ENCODE measurements at regions not wholly inside any gene's neighbourhood (a gene's known extent, or its start where the extent isn't known, plus 50 kb on each side); places are given as distances from the start of the nearest gene placed in this dataset.

- intact Hi-C loops (cut with DNase I; ENCODE audit: low total_unique reads) (no loop called here), in situ Hi-C loops (cut with MboI; ENCODE audit: low pct_ligation_motif_present in 1 of 4, low pct_unique_long_range_greater_than_20kb in 1 of 4, low sequenced_read_pairs in 3 of 4) (no loop called here)
- Histone ChIP-seq H3K9me3 (no peaks in the 10 kb centered on the region), H3K36me3 (no peaks in the 10 kb centered on the region), H3K4me3 (no peak overlapping the region), H3K27me3 (no peaks in the 10 kb centered on the region), H3K27ac (no peak overlapping the region), H3K4me1 (no peaks in the 10 kb centered on the region)
- TF ChIP-seq POLR2AphosphoS5 (IDR thresholded peaks at IDR 0.05): no peak
- no peak for TF ChIP-seq CTCF (IDR thresholded peaks at IDR 0.05)
- TF ChIP-seq POLR2A (IDR thresholded peaks at IDR 0.05): no peak
- no peak for TF ChIP-seq EP300 (IDR thresholded peaks at IDR 0.05; ENCODE audit: low read depth)
- 66 to 70% methylated on average over 4 of the region's 4 CpGs for WGBS, 2 donors (ENCODE audit: low coverage in 1 of 2)
- no peak for DNase-seq
Observed at GRCh38 chr12:90064852-90065801, 356.5 kb upstream of the ATP2B1 start.

GRCh38 chr12:90062799-90063198 lies 354.2 kb upstream of the ATP2B1 start:
- intact Hi-C loops (cut with DNase I; ENCODE audit: low total_unique reads): no loop called here
- Histone ChIP-seq H3K27me3 (no peaks in the 10 kb centered on the region), H3K4me3 (no peak overlapping the region), H3K27ac (no peak overlapping the region), H3K9me3 (no peaks in the 10 kb centered on the region), H3K36me3 (no peaks in the 10 kb centered on the region), H3K4me1 (peaks cover 0 to 4% (median 0%) of the 10 kb centered on the region in 4 donors)
- TF ChIP-seq POLR2AphosphoS5 (IDR thresholded peaks at IDR 0.05) (no peak), POLR2A (IDR thresholded peaks at IDR 0.05) (no peak), EP300 (IDR thresholded peaks at IDR 0.05; ENCODE audit: low read depth) (no peak), CTCF (IDR thresholded peaks at IDR 0.05) (no peak)
- 69 to 76% methylated on average over 4 of the region's 4 CpGs for WGBS, 2 donors (ENCODE audit: low coverage in 1 of 2)
- in situ Hi-C loops (cut with MboI; ENCODE audit: low pct_ligation_motif_present in 1 of 4, low pct_unique_long_range_greater_than_20kb in 1 of 4, low sequenced_read_pairs in 3 of 4): no loop called here
- DNase-seq: no peak

GRCh38 chr12:90061809-90062208 lies 353.2 kb upstream of the ATP2B1 start:
- H3K27ac ChIP-seq: no peak overlapping the region

More at GRCh38 chr12:90061809-90062208, 353.2 kb upstream of the ATP2B1 start:
- no peaks in the 10 kb centered on the region for H3K9me3 ChIP-seq
- 80 to 85% methylated on average over 1 to 2 of the region's 2 CpGs for WGBS, 2 donors (ENCODE audit: low coverage in 1 of 2)
- TF ChIP-seq EP300 (IDR thresholded peaks at IDR 0.05; ENCODE audit: low read depth) (no peak), POLR2A (IDR thresholded peaks at IDR 0.05) (no peak), POLR2AphosphoS5 (IDR thresholded peaks at IDR 0.05) (no peak), CTCF (IDR thresholded peaks at IDR 0.05) (no peak)
- no peaks in the 10 kb centered on the region for H3K36me3 ChIP-seq
- DNase-seq: no peak
- peaks cover 0 to 4% (median 0%) of the 10 kb centered on the region in 4 donors for H3K4me1 ChIP-seq
- H3K27me3 ChIP-seq: no peaks in the 10 kb centered on the region
- no peak overlapping the region for H3K4me3 ChIP-seq
- intact Hi-C loops (cut with DNase I; ENCODE audit: low total_unique reads): no loop called here
- in situ Hi-C loops (cut with MboI; ENCODE audit: low pct_ligation_motif_present in 1 of 4, low pct_unique_long_range_greater_than_20kb in 1 of 4, low sequenced_read_pairs in 3 of 4): no loop called here

Measured in transverse colon (tissue), 4 donors.